ENCODE measurements at regions not wholly inside any gene's neighbourhood (a gene's known extent, or its start where the extent isn't known, plus 50 kb on each side); places are given as distances from the start of the nearest gene placed in this dataset.

DNA sequence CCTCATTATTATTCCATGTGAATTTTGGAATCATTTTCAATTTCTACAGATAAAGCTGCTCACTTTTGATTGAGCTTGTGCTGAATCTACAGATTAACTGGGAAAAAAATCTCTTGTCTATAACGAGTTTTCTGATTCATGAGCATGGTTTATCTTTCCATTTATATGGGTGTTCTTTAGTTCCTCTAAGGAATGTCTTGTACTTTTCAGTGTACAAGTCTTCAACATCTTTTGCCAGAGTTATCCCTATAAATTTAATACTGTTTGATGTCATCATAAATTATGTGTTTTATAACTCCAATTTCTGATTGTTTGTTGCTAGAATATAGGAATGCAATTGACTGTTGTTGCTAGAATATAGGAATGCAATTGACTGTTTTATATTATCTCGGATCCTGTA lies 533.8 kb downstream of the OLFM4 start:
- Histone ChIP-seq H3K27ac (ENCODE audit: insufficient read depth, low read depth, low read length) (no peak overlapping the region), H3K9me3 (replicated peaks; ENCODE audit: control insufficient read depth, insufficient read depth, low read length) (peaks cover 2% of the 10 kb centered on the region), H3K9me1 (replicated peaks; ENCODE audit: control insufficient read depth, extremely low read depth, insufficient read depth, low read length) (no peaks in the 10 kb centered on the region), H4K20me1 (replicated peaks; ENCODE audit: control insufficient read depth, extremely low read depth, insufficient read depth, low read length) (no peaks in the 10 kb centered on the region), H3K36me3 (ENCODE audit: control insufficient read depth in 2 of 2, extremely low read depth in 1 of 2, insufficient read depth in 2 of 2, low read length in 2 of 2) (no peaks in the 10 kb centered on the region), H3K4me2 (ENCODE audit: insufficient read depth, low read length) (no peak overlapping the region), H3K4me3 (replicated peaks in 1 of 3; ENCODE audit: insufficient read depth in 1 of 3, low read depth in 1 of 3, low read length in 3 of 3) (no peak overlapping the region), H3K9ac (replicated peaks; ENCODE audit: extremely low read depth, insufficient read depth, low read length) (no peak overlapping the region), H3K79me2 (ENCODE audit: control insufficient read depth, insufficient read depth, low read length) (no peaks in the 10 kb centered on the region), H3K27me3 (ENCODE audit: control insufficient read depth in 2 of 2, insufficient read depth in 2 of 2, low read length in 2 of 2) (no peaks in the 10 kb centered on the region), H2AFZ (ENCODE audit: low read depth, low read length) (no peak overlapping the region), H3K4me1 (ENCODE audit: control insufficient read depth, extremely low read depth, insufficient read depth, low read length) (no peaks in the 10 kb centered on the region)
- ChIA-PET CTCF (no interaction called here), POLR2A (no interaction called here)
- DNase-seq (ENCODE audit: low read depth, low spot score) (no peak), FAIRE-seq (no peak)
- TF ChIP-seq FOS (IDR thresholded peaks at IDR 0.05; ENCODE audit: borderline replicate concordance, insufficient read depth, low read length) (no peak), MYC (IDR thresholded peaks at IDR 0.05; ENCODE audit: low read depth, low read length) (no peak), JUN (IDR thresholded peaks at IDR 0.05; ENCODE audit: borderline replicate concordance, insufficient read depth, insufficient read length, low read depth) (no peak), GATA2 (IDR thresholded peaks at IDR 0.05; ENCODE audit: insufficient read depth, insufficient read length, low read depth, low read length) (no peak), POLR2AphosphoS5 (IDR thresholded peaks at IDR 0.05; ENCODE audit: insufficient read depth, low read depth, low read length) (no peak)
- TF ChIP-seq, protein P1, sequence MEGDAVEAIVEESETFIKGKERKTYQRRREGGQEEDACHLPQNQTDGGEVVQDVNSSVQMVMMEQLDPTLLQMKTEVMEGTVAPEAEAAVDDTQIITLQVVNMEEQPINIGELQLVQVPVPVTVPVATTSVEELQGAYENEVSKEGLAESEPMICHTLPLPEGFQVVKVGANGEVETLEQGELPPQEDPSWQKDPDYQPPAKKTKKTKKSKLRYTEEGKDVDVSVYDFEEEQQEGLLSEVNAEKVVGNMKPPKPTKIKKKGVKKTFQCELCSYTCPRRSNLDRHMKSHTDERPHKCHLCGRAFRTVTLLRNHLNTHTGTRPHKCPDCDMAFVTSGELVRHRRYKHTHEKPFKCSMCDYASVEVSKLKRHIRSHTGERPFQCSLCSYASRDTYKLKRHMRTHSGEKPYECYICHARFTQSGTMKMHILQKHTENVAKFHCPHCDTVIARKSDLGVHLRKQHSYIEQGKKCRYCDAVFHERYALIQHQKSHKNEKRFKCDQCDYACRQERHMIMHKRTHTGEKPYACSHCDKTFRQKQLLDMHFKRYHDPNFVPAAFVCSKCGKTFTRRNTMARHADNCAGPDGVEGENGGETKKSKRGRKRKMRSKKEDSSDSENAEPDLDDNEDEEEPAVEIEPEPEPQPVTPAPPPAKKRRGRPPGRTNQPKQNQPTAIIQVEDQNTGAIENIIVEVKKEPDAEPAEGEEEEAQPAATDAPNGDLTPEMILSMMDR (IDR thresholded peaks at IDR 0.05; ENCODE audit: extremely low read depth in 1 of 2, insufficient read depth in 1 of 2, low read depth in 1 of 2, low read length in 2 of 2) = no peak
- intact Hi-C loops (cut with micrococcal nuclease) = no loop called here
- no TSS peak for BruUV-seq (replicated peaks)
- dilution Hi-C loops (cut with MboI; ENCODE audit: extremely low pct_ligation_motif_present, low sequenced_read_pairs) = no loop called here

DNA sequence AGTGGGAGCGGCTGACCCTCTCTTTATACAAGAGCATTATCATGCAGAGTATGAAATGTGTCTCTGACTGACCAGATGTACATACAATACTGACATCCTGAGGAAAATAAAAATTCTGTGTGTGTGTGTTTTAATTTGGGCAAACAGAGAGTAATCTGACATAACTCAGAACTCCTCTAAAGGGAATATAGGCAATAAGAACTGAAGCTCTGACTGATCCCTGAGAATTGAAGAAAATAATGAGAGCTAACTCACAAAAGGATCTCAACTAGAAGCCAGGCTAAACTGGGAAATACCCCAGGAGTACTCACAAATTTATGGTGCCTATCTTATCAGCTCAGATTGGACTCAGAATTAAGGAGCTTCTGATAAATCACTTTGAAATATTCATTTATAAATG lies 539.9 kb downstream of the OLFM4 start:
- DNase-seq (ENCODE audit: low read depth, low spot score) (no peak), FAIRE-seq (no peak)
- dilution Hi-C loops (cut with MboI; ENCODE audit: extremely low pct_ligation_motif_present, low sequenced_read_pairs) (no loop called here), intact Hi-C loops (cut with micrococcal nuclease) (no loop called here)
- CTCF ChIA-PET = no interaction called here
- no TSS peak for BruUV-seq (replicated peaks)
- Histone ChIP-seq H4K20me1 (replicated peaks; ENCODE audit: control insufficient read depth, extremely low read depth, insufficient read depth, low read length) (no peaks in the 10 kb centered on the region), H3K27me3 (ENCODE audit: control insufficient read depth in 2 of 2, insufficient read depth in 2 of 2, low read length in 2 of 2) (no peaks in the 10 kb centered on the region), H3K4me2 (ENCODE audit: insufficient read depth, low read length) (no peak overlapping the region), H3K9ac (replicated peaks; ENCODE audit: extremely low read depth, insufficient read depth, low read length) (no peak overlapping the region), H3K4me1 (ENCODE audit: control insufficient read depth, extremely low read depth, insufficient read depth, low read length) (no peaks in the 10 kb centered on the region), H3K9me3 (replicated peaks; ENCODE audit: control insufficient read depth, insufficient read depth, low read length) (peaks cover 6% of the 10 kb centered on the region), H3K9me1 (replicated peaks; ENCODE audit: control insufficient read depth, extremely low read depth, insufficient read depth, low read length) (no peaks in the 10 kb centered on the region), H3K27ac (ENCODE audit: insufficient read depth, low read depth, low read length) (no peak overlapping the region), H3K79me2 (ENCODE audit: control insufficient read depth, insufficient read depth, low read length) (no peaks in the 10 kb centered on the region), H3K36me3 (ENCODE audit: control insufficient read depth in 2 of 2, extremely low read depth in 1 of 2, insufficient read depth in 2 of 2, low read length in 2 of 2) (no peaks in the 10 kb centered on the region), H3K4me3 (replicated peaks in 1 of 3; ENCODE audit: insufficient read depth in 1 of 3, low read depth in 1 of 3, low read length in 3 of 3) (no peak overlapping the region), H2AFZ (ENCODE audit: low read depth, low read length) (no peak overlapping the region)
- no peak for TF ChIP-seq FOS (IDR thresholded peaks at IDR 0.05; ENCODE audit: borderline replicate concordance, insufficient read depth, low read length)
- POLR2A ChIA-PET = no interaction called here
